Coronary artery (tissue), 2 donors: ENCODE measurements at regions not wholly inside any gene's neighbourhood (a gene's known extent, or its start where the extent isn't known, plus 50 kb on each side); places are given as distances from the start of the nearest gene placed in this dataset.

Experiments
- DNase-seq: peaks from one replicate; pipeline ENCODE4 v3.0.0-alpha.2; 2017; ENCODE audit warnings: low spot score
- H3K27ac ChIP-seq, 2 donors: fragments of 200-600 bp; sonication (generic); one replicate each; pipeline ENCODE4 v1.5.1; 2016 to 2019
- H3K4me3 ChIP-seq: fragments of 200-600 bp; sonication (generic); 2 replicates; pipeline ENCODE4 v1.5.1; 2016; ENCODE audit warnings: mild to moderate bottlenecking, moderate library complexity
- CTCF ChIP-seq: fragments of 200-600 bp; sonication (generic); IDR thresholded peaks from one replicate; pipeline ENCODE4 v1.5.1; 2019; ENCODE audit warnings: antibody characterized with exemption

DNA sequence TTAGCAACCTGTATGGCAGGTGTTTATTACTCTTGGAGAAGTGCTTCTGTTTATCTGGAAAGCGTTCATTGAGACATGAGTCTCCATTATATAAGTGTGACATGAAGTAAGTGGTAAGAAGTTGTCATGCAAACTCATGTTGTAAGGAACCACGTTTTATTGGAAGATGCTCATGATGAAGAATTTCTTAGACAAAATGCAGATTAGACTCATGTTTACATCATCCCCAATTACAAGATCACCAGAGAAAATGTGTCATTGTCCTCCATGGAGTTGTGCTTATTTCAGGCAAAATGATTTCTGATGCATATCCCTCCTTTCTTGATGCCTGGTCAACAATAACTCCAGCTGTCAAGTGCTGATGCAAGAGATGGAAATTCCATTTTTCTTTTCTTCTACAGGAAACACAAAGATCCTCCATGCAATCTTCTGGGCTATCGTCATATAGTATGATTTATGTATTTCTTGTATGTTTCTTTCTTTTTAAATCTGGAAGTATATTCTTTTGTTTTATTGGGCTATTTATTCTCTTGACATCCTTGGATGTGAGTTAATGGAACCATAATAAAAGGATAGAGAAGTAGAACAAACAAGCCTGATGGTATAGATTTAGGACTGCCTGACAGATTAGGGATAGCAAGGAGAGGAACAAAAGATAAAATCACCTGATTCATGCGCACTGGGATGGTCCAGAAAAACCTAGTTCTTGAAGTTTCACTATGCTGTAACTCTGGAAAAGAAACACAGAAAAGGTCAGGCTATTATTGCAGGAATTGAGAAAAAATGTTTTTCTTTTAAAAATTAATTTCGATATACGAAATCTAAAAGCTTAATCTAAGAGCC is 50.7 kb upstream of the DIAPH3 start:
- no peak overlapping the region for H3K27ac ChIP-seq
- H3K4me3 ChIP-seq = no peak overlapping the region
- TF ChIP-seq CTCF = no peak
- no peak for DNase-seq

DNA sequence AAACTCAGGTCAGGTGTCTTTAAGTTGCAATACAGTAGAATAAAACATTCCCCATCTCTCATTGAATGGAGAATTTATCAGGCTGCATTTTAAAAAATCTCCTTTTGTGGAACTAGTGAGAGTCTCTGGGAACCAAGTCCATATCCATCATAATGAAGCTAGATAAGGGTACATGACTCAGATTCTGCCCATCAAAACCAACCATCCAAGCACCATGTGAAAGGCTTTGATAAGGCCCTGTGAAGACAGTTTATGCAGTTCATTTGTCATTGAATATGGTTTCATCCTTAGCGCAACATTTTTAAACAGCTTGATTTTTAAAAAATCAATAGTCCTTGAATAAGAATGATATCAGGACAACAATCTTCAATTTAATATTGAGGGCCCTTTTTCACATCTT is 56.3 kb upstream of the DIAPH3 start:
- DNase-seq = no peak
- no peak overlapping the region for H3K27ac ChIP-seq
- no peak for TF ChIP-seq CTCF
- H3K4me3 ChIP-seq = no peak overlapping the region

GRCh38 chr13:60221581-60221980 is 57.9 kb upstream of the DIAPH3 start:
- Histone ChIP-seq H3K27ac (no peak overlapping the region), H3K4me3 (no peak overlapping the region)
- DNase-seq = no peak
- TF ChIP-seq CTCF = no peak

GRCh38 chr13:60226507-60226906 is 62.8 kb upstream of the DIAPH3 start:
- DNase-seq = no peak
- TF ChIP-seq CTCF = no peak
- Histone ChIP-seq H3K4me3 (no peak overlapping the region), H3K27ac (no peak overlapping the region)

DNA sequence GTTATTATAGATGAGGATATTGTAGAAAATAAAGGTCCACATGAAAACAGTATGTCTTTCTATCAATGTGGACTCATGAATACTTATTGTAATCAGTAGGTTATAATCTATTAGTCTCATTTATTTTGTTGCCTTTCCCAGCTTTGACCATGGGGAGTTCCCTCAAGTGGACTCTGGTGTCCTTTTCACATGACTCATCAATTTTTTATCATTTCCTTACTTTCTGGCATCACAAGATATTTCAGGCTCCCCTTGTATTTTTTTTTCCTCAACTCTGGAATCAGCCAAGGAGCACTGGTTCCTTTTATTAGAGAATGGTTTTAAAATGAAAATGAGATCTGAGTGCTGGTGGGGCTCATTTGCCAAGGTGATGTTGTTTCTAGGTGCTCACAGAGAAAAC is 63.4 kb upstream of the DIAPH3 start:
- TF ChIP-seq CTCF = no peak
- DNase-seq = no peak
- H3K27ac ChIP-seq = no peak overlapping the region
- H3K4me3 ChIP-seq = no peak overlapping the region

DNA sequence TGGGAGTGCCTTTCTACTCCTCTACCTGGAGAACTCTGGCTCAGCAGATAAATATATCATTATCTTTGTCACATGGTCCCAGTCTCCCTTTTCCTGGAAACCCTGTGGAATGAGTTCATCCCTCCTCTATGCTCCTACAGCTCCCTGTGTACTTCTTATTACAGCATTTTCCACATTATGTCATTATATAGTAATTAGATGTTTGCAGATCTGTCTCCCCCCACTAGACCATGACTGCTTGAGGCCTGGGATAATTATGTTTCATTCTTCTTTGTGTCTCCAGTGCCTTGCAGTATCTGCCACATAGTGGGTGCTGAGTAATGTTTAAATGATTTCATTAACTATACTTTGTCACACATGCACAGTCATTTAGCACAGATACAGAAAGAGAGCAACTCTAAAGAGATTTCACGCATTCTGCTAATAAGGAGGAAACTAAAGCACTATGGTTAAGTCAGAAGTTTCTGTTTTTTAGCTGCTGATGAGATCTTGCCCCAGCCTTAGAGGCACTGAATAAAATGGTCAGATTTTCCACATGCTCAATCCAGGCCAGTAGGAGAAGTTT is 66.1 kb upstream of the DIAPH3 start:
- DNase-seq = no peak
- no peak for TF ChIP-seq CTCF
- Histone ChIP-seq H3K27ac (no peak overlapping the region), H3K4me3 (no peak overlapping the region)

DNA sequence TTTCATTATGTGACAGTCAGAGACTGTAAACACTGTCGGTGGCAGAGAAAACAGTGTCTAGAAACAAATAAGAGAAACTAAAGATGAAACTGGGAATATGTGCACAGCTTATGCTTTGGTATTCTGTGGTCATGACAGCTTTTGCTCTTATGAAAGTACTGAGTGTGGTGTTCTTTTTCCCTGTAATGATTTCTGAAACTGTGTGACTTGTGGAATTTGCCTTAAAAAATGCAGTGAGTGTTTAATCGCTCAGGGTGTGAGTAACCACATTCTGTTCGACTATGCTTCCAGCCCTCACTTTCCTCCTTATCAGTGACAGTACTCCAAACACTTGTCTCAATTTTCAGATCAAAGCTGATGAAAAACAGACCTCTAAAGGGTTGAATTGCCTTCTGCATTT is 66.9 kb upstream of the DIAPH3 start:
- TF ChIP-seq CTCF = no peak
- Histone ChIP-seq H3K4me3 (no peak overlapping the region), H3K27ac (no peak overlapping the region)
- DNase-seq = no peak
